ENCODE measurements at regions not wholly inside any gene's neighbourhood (a gene's known extent, or its start where the extent isn't known, plus 50 kb on each side); places are given as distances from the start of the nearest gene placed in this dataset.

GRCh38 chr6:14209000-14209399 lies 91.4 kb downstream of the CD83 start:
- Mint-ChIP-seq H3K27ac (no peak overlapping the region), H3K27me3 (ENCODE audit: low read depth) (no peaks in the 10 kb centered on the region), H3K4me3 (peak overlapping the region; percentile 73), H3K36me3 (ENCODE audit: low read depth) (peaks cover 2% of the 10 kb centered on the region), H3K4me1 (ENCODE audit: low read depth) (peaks cover 10% of the 10 kb centered on the region), H3K9me3 (no peaks in the 10 kb centered on the region)
- DNase-seq (ENCODE audit: low spot score): no peak

- peaks cover 10% of the 10 kb centered on the region for H3K4me1 Mint-ChIP-seq (ENCODE audit: low read depth)
- peak overlapping the region; percentile 73 for H3K4me3 Mint-ChIP-seq
- H3K27me3 Mint-ChIP-seq (ENCODE audit: low read depth): no peaks in the 10 kb centered on the region
- DNase-seq (ENCODE audit: low spot score): no peak
- no peaks in the 10 kb centered on the region for H3K9me3 Mint-ChIP-seq
- peaks cover 2% of the 10 kb centered on the region for H3K36me3 Mint-ChIP-seq (ENCODE audit: low read depth)
- H3K27ac Mint-ChIP-seq: peak overlapping the region; percentile 37
Observed at GRCh38 chr6:14210077-14210476, 92.5 kb downstream of the CD83 start.

DNA sequence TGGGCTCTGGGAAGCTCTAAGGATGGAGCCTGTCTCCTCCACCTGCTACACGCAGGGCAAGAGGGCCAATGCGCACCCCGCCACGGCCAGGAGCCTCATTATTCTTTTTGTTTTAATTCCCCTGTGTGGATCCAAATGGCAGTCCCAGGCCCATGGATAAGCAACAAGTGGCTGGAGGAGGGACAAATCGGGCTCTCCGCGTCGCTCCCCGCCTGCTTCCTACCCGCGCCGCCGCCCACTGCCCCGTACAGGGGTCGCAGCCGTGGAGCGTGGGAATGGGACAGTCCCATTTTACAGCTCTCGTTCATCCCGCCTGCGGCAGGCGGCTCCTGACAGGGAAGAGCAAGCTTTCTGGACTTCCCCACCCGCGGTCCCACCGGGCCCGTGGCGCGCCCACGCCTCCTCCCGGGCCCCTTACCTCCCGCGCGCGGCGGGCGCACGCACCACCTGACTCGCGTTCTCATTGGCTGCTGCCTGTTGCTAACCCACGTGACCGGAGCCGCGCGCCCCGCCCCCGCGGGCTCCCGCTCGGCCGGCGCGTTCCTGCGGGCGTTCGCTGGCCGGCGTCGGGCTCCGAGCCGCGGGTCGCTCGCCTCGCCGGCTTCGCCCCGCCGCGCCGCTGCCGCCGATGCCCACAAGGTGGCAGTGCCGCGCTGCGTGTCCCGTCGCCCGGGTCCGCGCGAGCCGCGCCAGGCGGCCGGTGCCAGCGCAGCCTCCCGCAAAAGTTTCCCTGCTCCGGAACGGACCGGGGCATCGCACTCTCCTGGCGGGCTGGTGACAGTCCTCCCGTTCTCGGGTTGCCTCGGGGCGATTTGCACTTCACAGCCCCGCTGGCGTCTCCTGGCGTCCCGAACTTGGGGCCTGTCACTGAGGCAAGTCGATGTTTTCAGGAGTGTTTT lies 93.3 kb downstream of the CD83 start:
- H3K4me1 Mint-ChIP-seq (ENCODE audit: low read depth): peaks cover 10% of the 10 kb centered on the region
- H3K27ac Mint-ChIP-seq: peak overlapping the region; percentile 74

GRCh38 chr6:14211562-14211942 lies 94.0 kb downstream of the CD83 start:
- Mint-ChIP-seq H3K27me3 (ENCODE audit: low read depth) (no peaks in the 10 kb centered on the region), H3K4me3 (peak overlapping the region; percentile 80), H3K36me3 (ENCODE audit: low read depth) (peaks cover 2% of the 10 kb centered on the region), H3K4me1 (ENCODE audit: low read depth) (peaks cover 10% of the 10 kb centered on the region), H3K9me3 (no peaks in the 10 kb centered on the region), H3K27ac (peak overlapping the region; percentile 74)
- DNase-seq (ENCODE audit: low spot score): no peak

More for the DNA sequence above, 93.3 kb downstream of the CD83 start:
- Mint-ChIP-seq H3K27me3 (ENCODE audit: low read depth) (no peaks in the 10 kb centered on the region), H3K4me3 (peak overlapping the region; percentile 80), H3K36me3 (ENCODE audit: low read depth) (peaks cover 2% of the 10 kb centered on the region), H3K9me3 (no peaks in the 10 kb centered on the region)
- DNase-seq (ENCODE audit: low spot score): peak; percentile 97

- peak overlapping the region; percentile 74 for H3K27ac Mint-ChIP-seq
- H3K4me3 Mint-ChIP-seq: peak overlapping the region; percentile 80
- no peaks in the 10 kb centered on the region for H3K9me3 Mint-ChIP-seq
- H3K27me3 Mint-ChIP-seq (ENCODE audit: low read depth): no peaks in the 10 kb centered on the region
- peaks cover 2% of the 10 kb centered on the region for H3K36me3 Mint-ChIP-seq (ENCODE audit: low read depth)
- no peak for DNase-seq (ENCODE audit: low spot score)
- H3K4me1 Mint-ChIP-seq (ENCODE audit: low read depth): peaks cover 10% of the 10 kb centered on the region
Observed at GRCh38 chr6:14212020-14212419, 94.4 kb downstream of the CD83 start.

- no peak for DNase-seq (ENCODE audit: low spot score)
- Mint-ChIP-seq H3K27ac (no peak overlapping the region), H3K4me1 (ENCODE audit: low read depth) (peaks cover 10% of the 10 kb centered on the region), H3K27me3 (ENCODE audit: low read depth) (no peaks in the 10 kb centered on the region), H3K9me3 (no peaks in the 10 kb centered on the region), H3K4me3 (no peak overlapping the region), H3K36me3 (ENCODE audit: low read depth) (peaks cover 2% of the 10 kb centered on the region)
Observed at GRCh38 chr6:14212632-14213031, 95.1 kb downstream of the CD83 start.

GRCh38 chr6:14216946-14217684 lies 99.5 kb downstream of the CD83 start:
- peaks cover 6% of the 10 kb centered on the region for H3K4me1 Mint-ChIP-seq (ENCODE audit: low read depth)

DNA sequence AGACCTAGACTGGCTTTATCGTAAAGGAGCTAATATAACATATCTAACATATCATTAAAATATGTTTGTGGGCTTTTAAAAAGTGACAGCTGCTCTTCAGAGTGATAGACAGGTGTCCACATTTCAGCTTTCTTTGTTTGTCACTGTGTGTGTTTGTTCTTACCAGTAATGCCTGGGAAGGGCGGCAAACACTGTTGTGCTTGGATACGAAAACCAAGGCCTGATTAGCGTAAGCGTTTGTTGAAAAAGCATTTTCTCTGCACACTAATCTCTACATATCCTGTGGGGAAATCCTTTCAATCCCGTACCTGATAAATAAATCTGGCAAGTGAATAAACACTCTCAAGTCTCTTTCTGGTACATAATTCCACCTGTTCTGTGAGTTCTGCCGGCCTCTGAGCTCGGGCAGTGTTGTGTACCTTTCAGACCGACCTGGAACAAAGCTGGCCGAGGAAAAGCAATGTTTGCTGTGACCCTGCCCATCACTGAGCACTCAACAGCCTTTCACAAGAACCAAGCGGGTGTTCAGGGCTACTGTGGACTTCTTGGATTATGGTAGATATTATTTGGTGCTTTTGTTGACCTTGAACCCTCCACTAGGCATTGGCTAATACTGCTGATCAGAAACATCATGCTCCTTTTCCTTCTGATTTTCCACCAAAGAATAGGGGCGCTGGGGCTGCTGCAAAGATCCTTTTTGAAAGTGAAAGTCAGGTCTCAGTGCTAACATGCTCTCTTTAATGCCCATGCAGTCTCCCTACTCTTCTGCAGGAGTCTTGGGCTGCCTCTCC lies 100.4 kb downstream of the CD83 start:
- Mint-ChIP-seq H3K27ac (no peak overlapping the region), H3K9me3 (no peaks in the 10 kb centered on the region), H3K27me3 (ENCODE audit: low read depth) (no peaks in the 10 kb centered on the region), H3K36me3 (ENCODE audit: low read depth) (peaks cover under 1% of the 10 kb centered on the region), H3K4me3 (peak overlapping the region; percentile 34), H3K4me1 (ENCODE audit: low read depth) (peaks cover 5% of the 10 kb centered on the region)
- no peak for DNase-seq (ENCODE audit: low spot score)

More at GRCh38 chr6:14216946-14217684, 99.5 kb downstream of the CD83 start:
- Mint-ChIP-seq H3K4me3 (no peak overlapping the region), H3K9me3 (no peaks in the 10 kb centered on the region), H3K27me3 (ENCODE audit: low read depth) (no peaks in the 10 kb centered on the region), H3K27ac (no peak overlapping the region), H3K36me3 (ENCODE audit: low read depth) (peaks cover 2% of the 10 kb centered on the region)
- DNase-seq (ENCODE audit: low spot score): no peak

GRCh38 chr6:14218519-14218800 lies 100.9 kb downstream of the CD83 start:
- H3K4me3 Mint-ChIP-seq: no peak overlapping the region
- no peaks in the 10 kb centered on the region for H3K36me3 Mint-ChIP-seq (ENCODE audit: low read depth)
- no peaks in the 10 kb centered on the region for H3K9me3 Mint-ChIP-seq
- no peak for DNase-seq (ENCODE audit: low spot score)
- peaks cover 5% of the 10 kb centered on the region for H3K4me1 Mint-ChIP-seq (ENCODE audit: low read depth)
- no peaks in the 10 kb centered on the region for H3K27me3 Mint-ChIP-seq (ENCODE audit: low read depth)
- no peak overlapping the region for H3K27ac Mint-ChIP-seq

- Mint-ChIP-seq H3K4me3 (no peak overlapping the region), H3K27ac (no peak overlapping the region), H3K36me3 (ENCODE audit: low read depth) (peaks cover 14% of the 10 kb centered on the region), H3K9me3 (peaks cover 19% of the 10 kb centered on the region), H3K4me1 (ENCODE audit: low read depth) (peaks cover 17% of the 10 kb centered on the region), H3K27me3 (ENCODE audit: low read depth) (no peaks in the 10 kb centered on the region)
- no peak for DNase-seq (ENCODE audit: low spot score)
Observed at GRCh38 chr6:14221564-14222279, 104.2 kb downstream of the CD83 start.

- no peak for DNase-seq (ENCODE audit: low spot score)
- peaks cover 16% of the 10 kb centered on the region for H3K4me1 Mint-ChIP-seq (ENCODE audit: low read depth)
Observed at GRCh38 chr6:14222956-14223355, 105.4 kb downstream of the CD83 start.

DNA sequence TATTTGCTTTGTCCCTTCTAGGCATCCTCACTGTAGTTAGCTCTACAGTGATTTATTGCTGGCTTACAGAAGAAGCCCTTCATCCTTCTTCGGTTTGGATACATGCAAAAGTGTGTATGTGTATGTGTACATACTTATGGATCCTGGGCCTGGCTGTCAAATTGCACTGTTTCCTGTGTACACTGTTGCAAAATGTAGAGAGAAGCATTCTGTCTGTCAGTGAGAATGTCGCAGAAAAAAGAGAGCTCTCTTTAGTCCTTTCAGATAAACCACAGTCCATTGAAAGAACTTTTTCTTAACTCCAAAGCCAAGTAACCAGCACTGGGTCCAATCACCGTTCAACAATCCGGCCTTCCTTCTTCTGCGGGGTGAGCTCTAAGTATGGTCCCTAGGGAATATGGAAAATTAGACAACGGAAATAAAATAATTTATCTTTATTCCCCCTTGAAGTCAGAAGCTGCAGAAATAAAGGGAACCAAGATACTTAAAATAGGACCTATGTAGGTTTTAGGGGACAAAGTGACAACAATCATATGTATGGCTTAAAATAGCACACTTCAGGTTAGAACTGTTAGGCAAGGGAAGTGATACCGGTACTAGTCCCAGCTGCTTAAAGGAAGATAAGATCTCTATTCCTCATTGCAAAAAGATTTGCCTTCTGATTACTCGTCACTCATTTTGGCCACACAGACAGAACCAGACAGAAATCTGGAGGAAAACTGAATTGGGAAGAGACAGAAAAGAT lies 107.0 kb downstream of the CD83 start:
- no peak for DNase-seq (ENCODE audit: low spot score)
- Mint-ChIP-seq H3K27ac (no peak overlapping the region), H3K9me3 (peaks cover 25% of the 10 kb centered on the region), H3K36me3 (ENCODE audit: low read depth) (peaks cover 18% of the 10 kb centered on the region), H3K4me3 (no peak overlapping the region), H3K4me1 (ENCODE audit: low read depth) (peaks cover 16% of the 10 kb centered on the region), H3K27me3 (ENCODE audit: low read depth) (no peaks in the 10 kb centered on the region)

More at GRCh38 chr6:14222956-14223355, 105.4 kb downstream of the CD83 start:
- H3K36me3 Mint-ChIP-seq (ENCODE audit: low read depth): peaks cover 18% of the 10 kb centered on the region
- H3K27me3 Mint-ChIP-seq (ENCODE audit: low read depth): no peaks in the 10 kb centered on the region
- no peak overlapping the region for H3K27ac Mint-ChIP-seq
- no peak overlapping the region for H3K4me3 Mint-ChIP-seq
- H3K9me3 Mint-ChIP-seq: peaks cover 25% of the 10 kb centered on the region

All from T-helper 2 cell treated with Interferon-gamma antibody and Interleukin-4, amounts not matched to agents 5 μg/mL and 100 μg/mL, for 36 hours (primary cell).